ENCODE measurements at regions not wholly inside any gene's neighbourhood (a gene's known extent, or its start where the extent isn't known, plus 50 kb on each side); places are given as distances from the start of the nearest gene placed in this dataset.

DNA sequence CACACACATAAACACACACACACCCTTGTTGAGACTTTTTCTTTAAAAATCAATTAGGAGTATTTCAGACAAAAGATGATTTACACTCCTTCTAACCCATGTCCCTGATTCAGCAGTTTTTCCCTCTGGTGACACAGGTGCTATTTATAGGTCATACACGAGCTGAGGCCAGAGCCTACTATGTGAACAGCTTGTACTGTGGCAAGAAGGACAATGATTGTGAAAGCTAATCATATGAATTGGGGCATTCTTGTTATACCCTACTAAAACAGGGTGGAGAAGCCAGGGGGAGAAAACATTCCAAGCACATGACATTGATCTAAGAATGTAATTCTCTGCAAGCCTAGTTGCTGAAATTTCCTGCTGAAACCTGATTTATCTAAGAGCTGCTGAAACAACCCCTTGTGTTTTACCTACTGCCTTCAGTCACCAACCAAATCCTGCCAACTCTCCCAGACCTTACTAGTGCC lies 60.3 kb downstream of the XCL1 start:
- TF ChIP-seq, protein P1, sequence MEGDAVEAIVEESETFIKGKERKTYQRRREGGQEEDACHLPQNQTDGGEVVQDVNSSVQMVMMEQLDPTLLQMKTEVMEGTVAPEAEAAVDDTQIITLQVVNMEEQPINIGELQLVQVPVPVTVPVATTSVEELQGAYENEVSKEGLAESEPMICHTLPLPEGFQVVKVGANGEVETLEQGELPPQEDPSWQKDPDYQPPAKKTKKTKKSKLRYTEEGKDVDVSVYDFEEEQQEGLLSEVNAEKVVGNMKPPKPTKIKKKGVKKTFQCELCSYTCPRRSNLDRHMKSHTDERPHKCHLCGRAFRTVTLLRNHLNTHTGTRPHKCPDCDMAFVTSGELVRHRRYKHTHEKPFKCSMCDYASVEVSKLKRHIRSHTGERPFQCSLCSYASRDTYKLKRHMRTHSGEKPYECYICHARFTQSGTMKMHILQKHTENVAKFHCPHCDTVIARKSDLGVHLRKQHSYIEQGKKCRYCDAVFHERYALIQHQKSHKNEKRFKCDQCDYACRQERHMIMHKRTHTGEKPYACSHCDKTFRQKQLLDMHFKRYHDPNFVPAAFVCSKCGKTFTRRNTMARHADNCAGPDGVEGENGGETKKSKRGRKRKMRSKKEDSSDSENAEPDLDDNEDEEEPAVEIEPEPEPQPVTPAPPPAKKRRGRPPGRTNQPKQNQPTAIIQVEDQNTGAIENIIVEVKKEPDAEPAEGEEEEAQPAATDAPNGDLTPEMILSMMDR (IDR thresholded peaks at IDR 0.05), result no peak
- TF ChIP-seq EZH2 (IDR thresholded peaks at IDR 0.05), result no peak
- TF ChIP-seq EZH2phosphoT487 (IDR thresholded peaks at IDR 0.05), result no peak

DNA sequence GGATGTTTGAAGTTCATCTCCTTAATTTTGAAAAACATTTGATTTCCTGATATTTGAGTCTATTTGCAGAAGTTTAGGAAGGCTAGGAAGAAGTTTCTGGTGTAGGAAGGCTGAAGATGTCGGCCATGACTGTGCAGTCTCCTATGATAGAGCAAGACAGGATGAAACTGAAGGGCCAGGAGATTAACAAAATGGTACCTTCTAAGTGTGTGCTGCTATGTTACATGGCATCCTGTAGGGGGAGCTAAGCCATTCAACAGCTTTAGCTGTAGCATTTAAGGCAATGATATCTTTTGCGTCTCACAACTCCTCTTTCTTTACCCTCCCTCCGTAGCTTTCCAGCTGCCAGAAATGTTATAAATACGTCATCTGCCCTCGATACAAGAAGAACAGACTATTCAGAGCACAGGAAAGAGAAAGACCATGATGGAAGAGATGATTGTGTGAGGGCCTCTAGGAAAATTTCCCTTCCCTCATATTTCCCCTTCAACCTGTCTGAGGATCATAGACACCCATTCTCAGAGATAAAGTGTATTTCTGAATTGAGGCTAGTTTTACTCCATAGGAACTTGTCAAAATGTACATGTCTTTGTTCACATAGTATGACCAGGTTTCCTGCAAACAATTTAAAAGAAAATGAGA lies 61.1 kb downstream of the XCL1 start:
- no peaks in the 10 kb centered on the region for H3K36me3 ChIP-seq
- Mint-ChIP-seq H3K27me3 (ENCODE audit: insufficient read depth, low read depth) (peaks cover 3% of the 10 kb centered on the region), H3K4me3 (no peak overlapping the region), H3K9me3 (no peaks in the 10 kb centered on the region), H3K36me3 (no peaks in the 10 kb centered on the region), H3K27ac (no peak overlapping the region), H3K4me1 (no peaks in the 10 kb centered on the region)
- H3K79me2 ChIP-seq (ENCODE audit: low read depth), result no peaks in the 10 kb centered on the region
- no peak overlapping the region for H3K4me3 ChIP-seq
- H3K4me2 ChIP-seq, result no peak overlapping the region
- peak; percentile 76 for DNase-seq (ENCODE audit: low spot score)
- TF ChIP-seq, protein P1 (IDR thresholded peaks at IDR 0.05), result peak; percentile 82
- TF ChIP-seq EZH2phosphoT487 (IDR thresholded peaks at IDR 0.05), result no peak
- no peaks in the 10 kb centered on the region for H3K4me1 ChIP-seq
- H3K27me3 ChIP-seq, result no peaks in the 10 kb centered on the region
- H3F3A ChIP-seq (ENCODE audit: low read depth), result no peaks in the 10 kb centered on the region
- no peaks in the 10 kb centered on the region for H4K20me1 ChIP-seq (ENCODE audit: low read depth)
- H3K9me3 ChIP-seq (ENCODE audit: low read depth), result no peaks in the 10 kb centered on the region
- no peak overlapping the region for H3K27ac ChIP-seq
- H2AFZ ChIP-seq (replicated peaks), result peak overlapping the region; percentile 53
- no peak overlapping the region for H3K9ac ChIP-seq

More for the DNA sequence above, 60.3 kb downstream of the XCL1 start:
- H3F3A ChIP-seq (ENCODE audit: low read depth), result no peaks in the 10 kb centered on the region
- Mint-ChIP-seq H3K4me1 (no peaks in the 10 kb centered on the region), H3K27me3 (ENCODE audit: insufficient read depth, low read depth) (peaks cover 4% of the 10 kb centered on the region), H3K27ac (no peak overlapping the region), H3K9me3 (no peaks in the 10 kb centered on the region), H3K4me3 (no peak overlapping the region), H3K36me3 (no peaks in the 10 kb centered on the region)
- H3K9me3 ChIP-seq (ENCODE audit: low read depth), result no peaks in the 10 kb centered on the region
- DNase-seq (ENCODE audit: low spot score), result no peak
- H3K27ac ChIP-seq, result no peak overlapping the region
- no peaks in the 10 kb centered on the region for H3K36me3 ChIP-seq
- H3K27me3 ChIP-seq, result no peaks in the 10 kb centered on the region
- H3K4me1 ChIP-seq, result no peaks in the 10 kb centered on the region
- H3K4me3 ChIP-seq, result no peak overlapping the region
- H3K4me2 ChIP-seq, result no peak overlapping the region
- peak overlapping the region; percentile 53 for H2AFZ ChIP-seq (replicated peaks)
- H3K79me2 ChIP-seq (ENCODE audit: low read depth), result no peaks in the 10 kb centered on the region
- H4K20me1 ChIP-seq (ENCODE audit: low read depth), result no peaks in the 10 kb centered on the region
- no peak overlapping the region for H3K9ac ChIP-seq

DNA sequence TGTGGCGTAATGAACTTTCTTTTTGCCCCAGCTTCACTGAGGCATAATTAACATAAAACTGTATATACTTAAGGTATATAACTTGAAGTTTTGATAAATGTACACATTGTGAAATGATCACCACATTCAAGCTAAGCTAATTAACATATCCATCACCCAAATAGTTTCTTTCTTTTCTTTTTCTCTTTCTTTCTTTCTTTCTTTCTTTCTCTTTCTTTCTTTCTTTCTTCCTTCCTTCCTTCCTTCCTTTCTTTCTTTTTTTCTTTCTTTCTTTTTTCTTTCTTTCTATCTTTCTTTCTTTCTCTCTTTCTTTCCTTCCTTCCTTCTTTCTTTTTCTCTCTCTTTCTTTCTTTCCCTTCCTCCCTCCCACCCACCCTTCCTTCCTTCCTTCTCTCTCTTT lies 62.5 kb downstream of the XCL1 start:
- Mint-ChIP-seq H3K27ac (no peak overlapping the region), H3K27me3 (ENCODE audit: insufficient read depth, low read depth) (peaks cover 2% of the 10 kb centered on the region), H3K36me3 (no peaks in the 10 kb centered on the region), H3K4me3 (no peak overlapping the region), H3K4me1 (no peaks in the 10 kb centered on the region), H3K9me3 (no peaks in the 10 kb centered on the region)
- Histone ChIP-seq H3K9ac (no peak overlapping the region), H3K27ac (no peak overlapping the region), H3K4me2 (no peak overlapping the region), H3K27me3 (no peaks in the 10 kb centered on the region), H3K36me3 (no peaks in the 10 kb centered on the region), H3F3A (ENCODE audit: low read depth) (no peaks in the 10 kb centered on the region), H4K20me1 (ENCODE audit: low read depth) (no peaks in the 10 kb centered on the region), H3K9me3 (ENCODE audit: low read depth) (no peaks in the 10 kb centered on the region), H3K4me3 (no peak overlapping the region), H3K4me1 (no peaks in the 10 kb centered on the region), H3K79me2 (ENCODE audit: low read depth) (no peaks in the 10 kb centered on the region), H2AFZ (replicated peaks) (no peak overlapping the region)
- TF ChIP-seq EZH2phosphoT487 (IDR thresholded peaks at IDR 0.05), result no peak
- no peak for DNase-seq (ENCODE audit: low spot score)

DNA sequence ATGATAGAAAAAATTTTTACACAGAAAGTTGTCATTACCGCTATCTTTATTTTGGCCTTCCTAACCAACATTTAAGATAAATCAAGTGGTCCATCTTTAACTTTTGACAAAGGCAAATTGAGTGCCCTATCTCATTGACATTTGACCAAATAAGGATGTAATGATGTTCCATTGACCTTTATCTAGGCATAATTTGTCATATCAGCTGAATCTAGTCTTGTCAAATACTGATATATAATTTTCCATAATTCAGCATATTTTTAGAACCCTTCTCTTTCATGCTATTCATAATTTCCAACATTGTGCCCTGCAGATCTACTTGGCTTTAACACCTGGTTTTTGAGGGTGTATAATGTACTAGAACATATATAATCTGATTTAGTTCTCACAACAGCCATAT lies 63.8 kb downstream of the XCL1 start:
- Histone ChIP-seq H3K27me3 (no peaks in the 10 kb centered on the region), H3K4me3 (no peak overlapping the region), H3F3A (ENCODE audit: low read depth) (no peaks in the 10 kb centered on the region), H3K9me3 (ENCODE audit: low read depth) (no peaks in the 10 kb centered on the region), H4K20me1 (ENCODE audit: low read depth) (no peaks in the 10 kb centered on the region), H3K36me3 (no peaks in the 10 kb centered on the region), H3K4me1 (no peaks in the 10 kb centered on the region), H3K27ac (no peak overlapping the region), H3K79me2 (ENCODE audit: low read depth) (no peaks in the 10 kb centered on the region), H3K4me2 (no peak overlapping the region), H3K9ac (no peak overlapping the region), H2AFZ (replicated peaks) (no peak overlapping the region)
- no peaks in the 10 kb centered on the region for H3K4me1 Mint-ChIP-seq
- TF ChIP-seq EZH2phosphoT487 (IDR thresholded peaks at IDR 0.05) (no peak), EZH2 (IDR thresholded peaks at IDR 0.05) (no peak)
- TF ChIP-seq, protein P1 (IDR thresholded peaks at IDR 0.05), result no peak
- H3K36me3 Mint-ChIP-seq, result no peaks in the 10 kb centered on the region
- H3K27ac Mint-ChIP-seq, result no peak overlapping the region
- no peaks in the 10 kb centered on the region for H3K9me3 Mint-ChIP-seq
- no peak overlapping the region for H3K4me3 Mint-ChIP-seq
- H3K27me3 Mint-ChIP-seq (ENCODE audit: insufficient read depth, low read depth), result peaks cover 2% of the 10 kb centered on the region
- DNase-seq (ENCODE audit: low spot score), result no peak
